ENCODE measurements at regions not wholly inside any gene's neighbourhood (a gene's known extent, or its start where the extent isn't known, plus 50 kb on each side); places are given as distances from the start of the nearest gene placed in this dataset.

GRCh38 chr17:63317166-63317840 lies 128.8 kb downstream of the CYB561 start:
- TF ChIP-seq CTCF (IDR thresholded peaks at IDR 0.05) (no peak), ZNF512 (CRISPR knock-in tag; IDR thresholded peaks at IDR 0.05; ENCODE audit: borderline replicate concordance) (no peak), ATF1 (CRISPR knock-in tag; IDR thresholded peaks at IDR 0.05) (no peak), SMAD3 (CRISPR knock-in tag; IDR thresholded peaks at IDR 0.05; ENCODE audit: borderline replicate concordance) (no peak), EMX1 (CRISPR knock-in tag; IDR thresholded peaks at IDR 0.05) (no peak), ZNF121 (CRISPR knock-in tag; IDR thresholded peaks at IDR 0.05) (no peak), MAX (CRISPR knock-in tag; IDR thresholded peaks at IDR 0.05) (no peak), ZNF317 (CRISPR knock-in tag; IDR thresholded peaks at IDR 0.05; ENCODE audit: borderline replicate concordance, low read depth) (no peak), RELA (CRISPR knock-in tag; IDR thresholded peaks at IDR 0.05; ENCODE audit: borderline replicate concordance) (no peak), FOXP4 (CRISPR knock-in tag; IDR thresholded peaks at IDR 0.05) (no peak)

Measured in WTC11 (cell line).